Ovary (tissue), 7 donors: ENCODE measurements at regions not wholly inside any gene's neighbourhood (a gene's known extent, or its start where the extent isn't known, plus 50 kb on each side); places are given as distances from the start of the nearest gene placed in this dataset.
"Not testable (repeated sequence)": the region's sequence is repeated elsewhere in the genome, so short reads cannot be mapped to it uniquely, and the experiment has no call there.

Source experiments
- DNase-seq, 5 donors: peaks; one replicate each; pipeline ENCODE4 v3.0.0-alpha.2; 2019 to 2020
- H3K27ac ChIP-seq, 2 donors: fragments of 200-600 bp; one replicate each; pipeline versions ENCODE4 v1.5.1 to v1.8.0; 2019 to 2022
- H3K27me3 ChIP-seq: fragments of 200-600 bp; one replicate; pipeline ENCODE4 v1.8.0; 2022
- H3K36me3 ChIP-seq: fragments of 200-600 bp; sonication (generic); one replicate; pipeline ENCODE4 v1.5.1; 2019
- H3K4me1 ChIP-seq: one replicate; pipeline ENCODE4 v1.8.1; 2013; ENCODE audit warnings: mild to moderate bottlenecking, moderate library complexity; ENCODE audit not compliant: insufficient read depth
- H3K4me3 ChIP-seq: fragments of 200-600 bp; sonication (generic); one replicate; pipeline ENCODE4 v1.5.1; 2017
- H3K9me3 ChIP-seq, 2 donors: fragments of 200-600 bp in 1 of 2; sonication (generic) in 1 of 2; one replicate each; pipeline versions ENCODE4 v1.5.1 to v1.8.1; 2013 to 2019; ENCODE audit warnings: mild to moderate bottlenecking in 1 of 2, moderate library complexity in 1 of 2
- CTCF ChIP-seq, 3 donors: fragments of 450-650 bp in 2 of 3; fragments of 200-600 bp in 1 of 3; IDR thresholded peaks; one replicate each; pipeline versions ENCODE4 v1.5.1 to v1.8.0; 2016 to 2022; ENCODE audit warnings: antibody characterized with exemption in 3 of 3, mild to moderate bottlenecking in 1 of 3
- EP300 ChIP-seq: sonication (generic); formaldehyde crosslinking; IDR thresholded peaks from one replicate; pipeline ENCODE4 v1.6.1; 2017; ENCODE audit warnings: antibody characterized with exemption
- POLR2A ChIP-seq: fragments of 450-650 bp; IDR thresholded peaks from one replicate; pipeline ENCODE4 v1.6.1; 2017; ENCODE audit warnings: antibody characterized with exemption, mild to moderate bottlenecking, moderate library complexity
- WGBS, 3 donors: extraction: QIAGEN DNeasy Blood & Tissue Kit in 1 of 3; methylation state at CpG; one replicate each; pipeline versions ENCODE4 v1.1.5 to v1.1.7; 2013 to 2017; 5-methylcytosine and 5-hydroxymethylcytosine counted together
- intact Hi-C, 4 donors: fragments of 100-400 bp; cut with DNase I; formaldehyde crosslinking; loops; one replicate each; pipeline versions ENCODE4 v1.11.0 to v1.15.1; 2022 to 2023
- donor health status: DM: no; HTN: no; CAD: no; lungs with moderate emphysema.
- donor health status: DM: no; HTN: no; CAD: no.
- donor health status: Bipolar disorder and iron deficiency.
- donor health status: DM: no; HTN: no; CAD: no.
- donor health status: DM: yes; HTN: yes; CAD: no.

- Histone ChIP-seq H3K27ac (no peak overlapping the region), H3K36me3 (no peaks in the 10 kb centered on the region), H3K4me3 (no peak overlapping the region), H3K27me3 (no peaks in the 10 kb centered on the region), H3K9me3 (no peaks in the 10 kb centered on the region), H3K4me1 (no peaks in the 10 kb centered on the region)
- intact Hi-C loops = no loop called here
- no peak for TF ChIP-seq CTCF (IDR thresholded peaks at IDR 0.05)
- no peak for TF ChIP-seq EP300
- TF ChIP-seq POLR2A = no peak
- no peak for DNase-seq
- 64 to 70% (median 67%) methylated on average over 2 of the region's 2 CpGs for WGBS, 3 donors
Measured at GRCh38 chr11:50088231-50088630, 55.6 kb downstream of the OR4C45 start.

- no peaks in the 10 kb centered on the region for H3K27me3 ChIP-seq
- H3K27ac ChIP-seq = no peak overlapping the region
- WGBS, 3 donors = 36 to 54% (median 39%) methylated on average over 2 of the region's 2 CpGs
- H3K36me3 ChIP-seq = no peaks in the 10 kb centered on the region
- H3K4me1 ChIP-seq = no peaks in the 10 kb centered on the region
- no peak overlapping the region for H3K4me3 ChIP-seq
- intact Hi-C loops = no loop called here
- TF ChIP-seq POLR2A (no peak), CTCF (IDR thresholded peaks at IDR 0.05) (no peak), EP300 (no peak)
- DNase-seq = no peak
- H3K9me3 ChIP-seq = no peaks in the 10 kb centered on the region
Measured at GRCh38 chr11:50098186-50098725, 65.6 kb downstream of the OR4C45 start.

GRCh38 chr11:50102916-50103315, 70.2 kb downstream of the OR4C45 start:
- no peak overlapping the region for H3K27ac ChIP-seq
- intact Hi-C loops = no loop called here
- H3K9me3 ChIP-seq = no peaks in the 10 kb centered on the region
- no peaks in the 10 kb centered on the region for H3K27me3 ChIP-seq
- TF ChIP-seq EP300 (no peak), CTCF (IDR thresholded peaks at IDR 0.05) (no peak), POLR2A (no peak)
- H3K36me3 ChIP-seq = no peaks in the 10 kb centered on the region
- H3K4me3 ChIP-seq = no peak overlapping the region
- DNase-seq = no peak
- H3K4me1 ChIP-seq = no peaks in the 10 kb centered on the region

GRCh38 chr11:50140686-50141085, 108.0 kb downstream of the OR4C45 start:
- H3K36me3 ChIP-seq, intact Hi-C loops, DNase-seq, H3K9me3 ChIP-seq, H3K4me1 ChIP-seq, H3K27me3 ChIP-seq, H3K4me3 ChIP-seq, H3K27ac ChIP-seq: not testable (repeated sequence)
- 40 to 46% (median 44%) methylated on average over 2 of the region's 2 CpGs for WGBS, 3 donors

- 35 to 51% (median 43%) methylated on average over 3 of the region's 3 CpGs for WGBS, 3 donors
Measured at GRCh38 chr11:50146308-50146707, 113.6 kb downstream of the OR4C45 start.

GRCh38 chr11:50147946-50148345, 115.3 kb downstream of the OR4C45 start:
- H3K36me3 ChIP-seq, H3K27me3 ChIP-seq, H3K9me3 ChIP-seq, intact Hi-C loops, H3K4me3 ChIP-seq, H3K4me1 ChIP-seq, DNase-seq, H3K27ac ChIP-seq: not testable (repeated sequence)
- WGBS, 3 donors = 64 to 90% (median 81%) methylated on average over 2 of the region's 2 CpGs

More at GRCh38 chr11:50146308-50146707, 113.6 kb downstream of the OR4C45 start:
- H3K27ac ChIP-seq, intact Hi-C loops, H3K4me3 ChIP-seq, DNase-seq, H3K4me1 ChIP-seq, H3K9me3 ChIP-seq, H3K36me3 ChIP-seq, H3K27me3 ChIP-seq: not testable (repeated sequence)
